ENCODE measurements at regions not wholly inside any gene's neighbourhood (a gene's known extent, or its start where the extent isn't known, plus 50 kb on each side); places are given as distances from the start of the nearest gene placed in this dataset.

DNA sequence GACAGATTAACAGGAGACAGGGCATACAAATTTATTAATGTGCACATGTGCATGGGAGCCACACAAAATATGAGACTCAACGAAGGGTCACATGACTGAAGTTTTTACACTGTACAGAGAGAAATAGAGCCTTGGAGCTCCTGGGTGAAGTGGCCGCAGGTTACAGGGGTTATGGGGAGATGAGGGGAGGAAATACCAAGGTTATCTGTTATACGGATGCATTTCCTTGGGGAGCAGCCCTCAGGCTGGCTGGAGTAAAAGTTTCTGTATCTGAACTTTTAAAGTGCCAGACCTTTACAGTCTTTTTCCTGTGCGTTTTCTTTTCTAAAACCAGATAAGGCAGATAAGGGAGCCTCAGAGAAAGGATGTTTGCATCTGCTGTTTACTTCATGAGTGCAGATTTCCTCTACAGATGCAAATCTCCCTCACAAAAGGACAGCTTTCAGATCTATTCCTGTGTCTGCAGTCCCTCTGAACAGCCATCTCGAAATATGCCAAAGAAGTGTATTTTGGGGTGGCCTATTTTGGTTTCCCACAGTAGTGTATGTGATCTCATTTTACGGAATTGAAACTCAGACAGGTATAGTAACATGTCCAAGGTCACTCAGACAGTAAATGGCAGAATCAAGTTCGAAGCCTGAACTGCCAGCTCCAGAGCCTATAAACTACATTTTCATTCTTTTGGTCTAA, 139.3 kb upstream of the FBXL17 start:
- Histone ChIP-seq H2AFZ (ENCODE audit: low read length) (no peak overlapping the region), H3K36me3 (ENCODE audit: control insufficient read depth, insufficient read depth, low read length) (no peaks in the 10 kb centered on the region), H3K9me3 (ENCODE audit: control insufficient read depth, insufficient read depth, low read depth, low read length) (no peaks in the 10 kb centered on the region), H3K27ac (ENCODE audit: insufficient read depth, low read length) (no peak overlapping the region), H4K20me1 (ENCODE audit: control insufficient read depth, extremely low read depth, insufficient read depth, low read length) (no peaks in the 10 kb centered on the region), H3K27me3 (ENCODE audit: control insufficient read depth, insufficient read depth, low read length) (no peaks in the 10 kb centered on the region), H3K4me1 (ENCODE audit: control insufficient read depth, extremely low read depth, insufficient read depth, low read length) (no peaks in the 10 kb centered on the region), H3K4me2 (ENCODE audit: extremely low read depth, insufficient read depth, low read length) (no peak overlapping the region), H3K79me2 (ENCODE audit: control insufficient read depth, insufficient read depth, low read length) (no peaks in the 10 kb centered on the region), H3K4me3 (replicated peaks in 1 of 4; ENCODE audit: control extremely low read depth in 1 of 4, insufficient read depth in 1 of 4, low read depth in 3 of 4, low read length in 4 of 4) (no peak overlapping the region), H3K9ac (ENCODE audit: insufficient read depth, low read length) (no peak overlapping the region)
- TF ChIP-seq EZH2 (IDR thresholded peaks at IDR 0.05; ENCODE audit: low read length, missing control alignments), result no peak
- TF ChIP-seq, protein P1, sequence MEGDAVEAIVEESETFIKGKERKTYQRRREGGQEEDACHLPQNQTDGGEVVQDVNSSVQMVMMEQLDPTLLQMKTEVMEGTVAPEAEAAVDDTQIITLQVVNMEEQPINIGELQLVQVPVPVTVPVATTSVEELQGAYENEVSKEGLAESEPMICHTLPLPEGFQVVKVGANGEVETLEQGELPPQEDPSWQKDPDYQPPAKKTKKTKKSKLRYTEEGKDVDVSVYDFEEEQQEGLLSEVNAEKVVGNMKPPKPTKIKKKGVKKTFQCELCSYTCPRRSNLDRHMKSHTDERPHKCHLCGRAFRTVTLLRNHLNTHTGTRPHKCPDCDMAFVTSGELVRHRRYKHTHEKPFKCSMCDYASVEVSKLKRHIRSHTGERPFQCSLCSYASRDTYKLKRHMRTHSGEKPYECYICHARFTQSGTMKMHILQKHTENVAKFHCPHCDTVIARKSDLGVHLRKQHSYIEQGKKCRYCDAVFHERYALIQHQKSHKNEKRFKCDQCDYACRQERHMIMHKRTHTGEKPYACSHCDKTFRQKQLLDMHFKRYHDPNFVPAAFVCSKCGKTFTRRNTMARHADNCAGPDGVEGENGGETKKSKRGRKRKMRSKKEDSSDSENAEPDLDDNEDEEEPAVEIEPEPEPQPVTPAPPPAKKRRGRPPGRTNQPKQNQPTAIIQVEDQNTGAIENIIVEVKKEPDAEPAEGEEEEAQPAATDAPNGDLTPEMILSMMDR (conservative IDR thresholded peaks at IDR 0.05 in 1 of 2, IDR thresholded peaks at IDR 0.05 in 1 of 2; ENCODE audit: low read depth in 1 of 2, low read length in 2 of 2), result no peak
- DNase-seq (ENCODE audit: low read depth in 2 of 2), result no peak

DNA sequence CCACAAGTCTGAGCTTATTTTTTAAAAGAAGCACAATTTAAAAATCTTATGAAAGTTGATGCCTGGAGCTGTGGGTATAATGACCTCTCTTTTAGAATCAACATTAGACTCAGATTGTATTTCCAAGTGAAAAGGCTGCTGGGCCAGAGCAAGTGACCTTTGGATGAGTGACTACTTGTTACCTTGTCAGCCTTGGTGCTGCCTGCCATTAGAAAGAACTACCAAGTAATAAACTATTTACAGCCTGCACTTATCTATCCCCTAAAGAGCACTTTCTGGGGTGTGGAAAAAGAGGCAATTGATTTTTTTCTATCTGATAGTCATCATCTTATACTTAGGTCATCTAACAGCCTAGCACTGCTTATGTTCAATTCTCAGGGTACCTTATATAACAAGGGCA, 134.9 kb upstream of the FBXL17 start:
- H3K4me2 ChIP-seq (ENCODE audit: extremely low read depth, insufficient read depth, low read length), result no peak overlapping the region
- H3K9me3 ChIP-seq (ENCODE audit: control insufficient read depth, insufficient read depth, low read depth, low read length), result no peaks in the 10 kb centered on the region
- H3K4me1 ChIP-seq (ENCODE audit: control insufficient read depth, extremely low read depth, insufficient read depth, low read length), result no peaks in the 10 kb centered on the region
- H3K4me3 ChIP-seq (replicated peaks in 1 of 4; ENCODE audit: control extremely low read depth in 1 of 4, insufficient read depth in 1 of 4, low read depth in 3 of 4, low read length in 4 of 4), result no peak overlapping the region
- no peak for TF ChIP-seq EZH2 (IDR thresholded peaks at IDR 0.05; ENCODE audit: low read length, missing control alignments)
- TF ChIP-seq, protein P1 (conservative IDR thresholded peaks at IDR 0.05 in 1 of 2, IDR thresholded peaks at IDR 0.05 in 1 of 2; ENCODE audit: low read depth in 1 of 2, low read length in 2 of 2), result no peak
- H3K27me3 ChIP-seq (ENCODE audit: control insufficient read depth, insufficient read depth, low read length), result no peaks in the 10 kb centered on the region
- no peak overlapping the region for H3K27ac ChIP-seq (ENCODE audit: insufficient read depth, low read length)
- H2AFZ ChIP-seq (ENCODE audit: low read length), result no peak overlapping the region
- no peaks in the 10 kb centered on the region for H3K79me2 ChIP-seq (ENCODE audit: control insufficient read depth, insufficient read depth, low read length)
- DNase-seq (ENCODE audit: low read depth in 2 of 2), result no peak
- no peak overlapping the region for H3K9ac ChIP-seq (ENCODE audit: insufficient read depth, low read length)
- H3K36me3 ChIP-seq (ENCODE audit: control insufficient read depth, insufficient read depth, low read length), result no peaks in the 10 kb centered on the region
- no peaks in the 10 kb centered on the region for H4K20me1 ChIP-seq (ENCODE audit: control insufficient read depth, extremely low read depth, insufficient read depth, low read length)

DNA sequence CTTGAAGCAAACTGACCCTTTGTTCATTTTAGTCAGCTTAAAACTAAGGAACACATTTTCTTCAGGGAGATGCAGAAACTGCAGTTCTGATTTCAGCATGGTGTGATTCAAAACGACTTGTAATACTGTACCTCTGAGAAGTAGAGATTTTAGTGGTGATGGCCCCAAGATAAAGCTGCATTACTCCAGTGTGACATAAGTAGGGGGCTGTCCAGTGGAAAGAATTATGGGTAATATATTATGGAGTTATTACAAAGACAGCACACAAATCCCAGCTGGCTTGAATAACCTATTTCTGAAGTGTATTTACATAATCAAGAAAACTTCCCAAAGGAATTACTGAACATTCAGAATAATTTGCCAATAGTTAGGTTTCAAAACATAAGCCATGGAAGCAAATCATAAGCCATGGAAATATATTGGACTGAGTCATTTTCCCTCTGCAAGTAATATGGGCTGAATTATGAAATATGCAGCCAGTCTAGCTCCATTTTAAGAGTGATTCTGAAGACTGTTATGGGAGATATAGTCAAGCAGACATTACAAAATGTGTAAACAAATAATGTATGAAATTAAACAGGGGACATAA, 133.7 kb upstream of the FBXL17 start:
- DNase-seq (ENCODE audit: low read depth in 2 of 2), result peak in 1 of 2 donors; percentile 11
- H3K9me3 ChIP-seq (ENCODE audit: control insufficient read depth, insufficient read depth, low read depth, low read length), result no peaks in the 10 kb centered on the region
- no peaks in the 10 kb centered on the region for H3K27me3 ChIP-seq (ENCODE audit: control insufficient read depth, insufficient read depth, low read length)
- H3K9ac ChIP-seq (ENCODE audit: insufficient read depth, low read length), result no peak overlapping the region
- no peak overlapping the region for H3K27ac ChIP-seq (ENCODE audit: insufficient read depth, low read length)
- no peak overlapping the region for H3K4me2 ChIP-seq (ENCODE audit: extremely low read depth, insufficient read depth, low read length)
- H2AFZ ChIP-seq (ENCODE audit: low read length), result no peak overlapping the region
- H3K4me1 ChIP-seq (ENCODE audit: control insufficient read depth, extremely low read depth, insufficient read depth, low read length), result no peaks in the 10 kb centered on the region
- no peaks in the 10 kb centered on the region for H3K36me3 ChIP-seq (ENCODE audit: control insufficient read depth, insufficient read depth, low read length)
- H3K79me2 ChIP-seq (ENCODE audit: control insufficient read depth, insufficient read depth, low read length), result no peaks in the 10 kb centered on the region
- TF ChIP-seq EZH2 (IDR thresholded peaks at IDR 0.05; ENCODE audit: low read length, missing control alignments), result no peak
- TF ChIP-seq, protein P1 (conservative IDR thresholded peaks at IDR 0.05 in 1 of 2, IDR thresholded peaks at IDR 0.05 in 1 of 2; ENCODE audit: low read depth in 1 of 2, low read length in 2 of 2), result no peak
- H3K4me3 ChIP-seq (replicated peaks in 1 of 4; ENCODE audit: control extremely low read depth in 1 of 4, insufficient read depth in 1 of 4, low read depth in 3 of 4, low read length in 4 of 4), result no peak overlapping the region
- H4K20me1 ChIP-seq (ENCODE audit: control insufficient read depth, extremely low read depth, insufficient read depth, low read length), result no peaks in the 10 kb centered on the region

All from fibroblast of lung (primary cell).